ENCODE measurements at regions not wholly inside any gene's neighbourhood (a gene's known extent, or its start where the extent isn't known, plus 50 kb on each side); places are given as distances from the start of the nearest gene placed in this dataset.
"Not testable (repeated sequence)": the region's sequence is repeated elsewhere in the genome, so short reads cannot be mapped to it uniquely, and the experiment has no call there.

DNA sequence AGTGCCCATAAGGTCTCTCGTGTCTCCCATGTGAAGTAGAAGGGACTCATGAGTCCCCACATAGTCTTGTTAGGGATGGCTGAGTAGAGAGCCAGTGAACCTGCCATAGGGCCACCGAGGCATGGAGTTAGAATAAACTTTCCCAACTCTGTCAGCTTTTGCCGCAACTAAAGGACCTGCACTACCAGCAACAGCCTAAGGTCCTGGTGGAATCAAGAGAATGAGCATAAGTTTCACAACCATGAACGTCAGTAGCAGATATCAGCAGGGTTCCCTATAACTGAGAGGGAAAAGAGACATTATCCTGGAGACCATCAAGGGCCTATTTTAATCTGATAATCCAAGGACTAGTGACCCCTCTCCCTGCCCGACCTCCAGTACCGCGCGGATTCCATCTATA, 60.3 kb upstream of the FNDC3B start:
- no peak for TF ChIP-seq EZH2 (optimal IDR thresholded peaks at IDR 0.05; ENCODE audit: low read depth, low read length)
- TF ChIP-seq, protein P1, sequence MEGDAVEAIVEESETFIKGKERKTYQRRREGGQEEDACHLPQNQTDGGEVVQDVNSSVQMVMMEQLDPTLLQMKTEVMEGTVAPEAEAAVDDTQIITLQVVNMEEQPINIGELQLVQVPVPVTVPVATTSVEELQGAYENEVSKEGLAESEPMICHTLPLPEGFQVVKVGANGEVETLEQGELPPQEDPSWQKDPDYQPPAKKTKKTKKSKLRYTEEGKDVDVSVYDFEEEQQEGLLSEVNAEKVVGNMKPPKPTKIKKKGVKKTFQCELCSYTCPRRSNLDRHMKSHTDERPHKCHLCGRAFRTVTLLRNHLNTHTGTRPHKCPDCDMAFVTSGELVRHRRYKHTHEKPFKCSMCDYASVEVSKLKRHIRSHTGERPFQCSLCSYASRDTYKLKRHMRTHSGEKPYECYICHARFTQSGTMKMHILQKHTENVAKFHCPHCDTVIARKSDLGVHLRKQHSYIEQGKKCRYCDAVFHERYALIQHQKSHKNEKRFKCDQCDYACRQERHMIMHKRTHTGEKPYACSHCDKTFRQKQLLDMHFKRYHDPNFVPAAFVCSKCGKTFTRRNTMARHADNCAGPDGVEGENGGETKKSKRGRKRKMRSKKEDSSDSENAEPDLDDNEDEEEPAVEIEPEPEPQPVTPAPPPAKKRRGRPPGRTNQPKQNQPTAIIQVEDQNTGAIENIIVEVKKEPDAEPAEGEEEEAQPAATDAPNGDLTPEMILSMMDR (IDR thresholded peaks at IDR 0.05; ENCODE audit: low read length): no peak
- TF ChIP-seq EZH2phosphoT487 (IDR thresholded peaks at IDR 0.05; ENCODE audit: low read length): no peak
- no peak overlapping the region for H2AFZ ChIP-seq (ENCODE audit: low read length)
- no peaks in the 10 kb centered on the region for H4K20me1 ChIP-seq (ENCODE audit: insufficient read depth, low read length)
- H3F3A ChIP-seq (ENCODE audit: insufficient read depth, low read length): no peaks in the 10 kb centered on the region
- no peak overlapping the region for H3K27ac ChIP-seq (ENCODE audit: low read length)
- no peaks in the 10 kb centered on the region for H3K36me3 ChIP-seq (replicated peaks; ENCODE audit: insufficient read depth, low read length)
- no peak for DNase-seq
- no peak overlapping the region for H3K4me2 ChIP-seq (ENCODE audit: low read depth, low read length)
- H3K4me3 ChIP-seq (ENCODE audit: low read length): no peak overlapping the region
- no peaks in the 10 kb centered on the region for H3K27me3 ChIP-seq (replicated peaks; ENCODE audit: insufficient read depth, low read length)
- no peaks in the 10 kb centered on the region for H3K9me3 ChIP-seq (replicated peaks; ENCODE audit: insufficient read depth, low read length)
- H3K4me1 ChIP-seq (ENCODE audit: low read length): no peaks in the 10 kb centered on the region
- no peak overlapping the region for H3K9ac ChIP-seq (ENCODE audit: low read length)
- H3K9me2 ChIP-seq (replicated peaks; ENCODE audit: insufficient read depth, low read length): no peaks in the 10 kb centered on the region
- H3K79me2 ChIP-seq (ENCODE audit: low read length): no peaks in the 10 kb centered on the region

DNA sequence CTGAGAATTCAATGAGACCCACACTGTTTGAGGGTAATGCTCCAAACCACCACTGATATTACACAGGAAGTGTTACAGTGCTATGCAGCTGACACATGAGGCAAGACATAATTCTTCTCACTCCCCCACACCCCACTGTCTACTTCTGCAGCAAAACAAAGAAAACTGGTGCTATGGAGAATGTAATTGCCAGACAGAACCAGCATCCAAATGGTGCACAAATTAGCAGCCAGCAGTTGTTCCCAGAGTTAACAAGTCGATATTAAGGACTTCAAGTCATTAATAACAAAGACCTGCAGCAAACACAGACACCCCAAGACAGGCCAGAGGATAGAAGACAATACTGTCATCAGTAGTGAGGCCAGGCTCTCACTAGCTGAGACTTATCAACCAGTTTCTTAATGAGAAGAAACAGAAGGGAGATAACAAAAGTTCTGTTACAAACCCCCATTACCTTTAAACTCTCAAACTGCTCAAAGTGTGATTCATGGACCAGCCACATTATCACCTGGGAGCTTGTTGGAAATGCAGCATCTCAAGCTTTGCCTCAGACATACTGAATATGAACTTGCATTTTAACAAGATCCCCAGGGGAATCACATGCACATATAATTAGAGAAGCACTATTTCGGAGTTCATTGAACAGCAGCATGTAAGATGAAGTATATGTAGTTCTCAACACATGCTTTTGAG, 58.7 kb upstream of the FNDC3B start:
- H3K27me3 ChIP-seq (replicated peaks; ENCODE audit: insufficient read depth, low read length): no peaks in the 10 kb centered on the region
- H3K9me2 ChIP-seq (replicated peaks; ENCODE audit: insufficient read depth, low read length): no peaks in the 10 kb centered on the region
- H3K79me2 ChIP-seq (ENCODE audit: low read length): no peaks in the 10 kb centered on the region
- H3K4me2 ChIP-seq (ENCODE audit: low read depth, low read length): no peak overlapping the region
- H3K36me3 ChIP-seq (replicated peaks; ENCODE audit: insufficient read depth, low read length): no peaks in the 10 kb centered on the region
- TF ChIP-seq EZH2 (optimal IDR thresholded peaks at IDR 0.05; ENCODE audit: low read depth, low read length) (no peak), EZH2phosphoT487 (IDR thresholded peaks at IDR 0.05; ENCODE audit: low read length) (no peak)
- TF ChIP-seq, protein P1 (IDR thresholded peaks at IDR 0.05; ENCODE audit: low read length): no peak
- no peaks in the 10 kb centered on the region for H3F3A ChIP-seq (ENCODE audit: insufficient read depth, low read length)
- no peaks in the 10 kb centered on the region for H3K4me1 ChIP-seq (ENCODE audit: low read length)
- no peak for DNase-seq
- no peaks in the 10 kb centered on the region for H4K20me1 ChIP-seq (ENCODE audit: insufficient read depth, low read length)
- no peak overlapping the region for H2AFZ ChIP-seq (ENCODE audit: low read length)
- no peak overlapping the region for H3K27ac ChIP-seq (ENCODE audit: low read length)
- no peaks in the 10 kb centered on the region for H3K9me3 ChIP-seq (replicated peaks; ENCODE audit: insufficient read depth, low read length)
- no peak overlapping the region for H3K4me3 ChIP-seq (ENCODE audit: low read length)
- no peak overlapping the region for H3K9ac ChIP-seq (ENCODE audit: low read length)

DNA sequence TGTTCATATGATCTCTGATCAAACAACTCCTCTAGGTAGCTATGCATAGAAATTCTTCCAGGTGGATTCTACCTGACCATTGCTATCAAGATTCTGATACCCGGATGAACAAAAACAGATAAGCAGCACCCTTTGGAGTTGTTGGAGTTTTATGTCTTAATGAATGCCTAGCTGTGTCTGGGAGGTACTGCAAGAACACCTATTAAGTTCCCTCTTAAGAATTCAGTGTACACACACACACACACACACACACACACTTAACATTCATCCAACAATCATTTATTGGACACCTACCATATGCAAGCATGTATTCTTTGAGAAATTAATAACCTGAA, 58.1 kb upstream of the FNDC3B start:
- Histone ChIP-seq H3K9me3 (replicated peaks; ENCODE audit: insufficient read depth, low read length) (no peaks in the 10 kb centered on the region), H4K20me1 (ENCODE audit: insufficient read depth, low read length) (no peaks in the 10 kb centered on the region), H3K36me3 (replicated peaks; ENCODE audit: insufficient read depth, low read length) (no peaks in the 10 kb centered on the region), H3K79me2 (ENCODE audit: low read length) (no peaks in the 10 kb centered on the region), H3K9ac (ENCODE audit: low read length) (no peak overlapping the region), H2AFZ (ENCODE audit: low read length) (no peak overlapping the region), H3K4me3 (ENCODE audit: low read length) (no peak overlapping the region), H3K9me2 (replicated peaks; ENCODE audit: insufficient read depth, low read length) (no peaks in the 10 kb centered on the region), H3K4me2 (ENCODE audit: low read depth, low read length) (no peak overlapping the region), H3K27me3 (replicated peaks; ENCODE audit: insufficient read depth, low read length) (no peaks in the 10 kb centered on the region), H3K4me1 (ENCODE audit: low read length) (no peaks in the 10 kb centered on the region), H3K27ac (ENCODE audit: low read length) (no peak overlapping the region), H3F3A (ENCODE audit: insufficient read depth, low read length) (no peaks in the 10 kb centered on the region)
- no peak for DNase-seq
- TF ChIP-seq EZH2phosphoT487 (IDR thresholded peaks at IDR 0.05; ENCODE audit: low read length) (no peak), EZH2 (optimal IDR thresholded peaks at IDR 0.05; ENCODE audit: low read depth, low read length) (no peak)

DNA sequence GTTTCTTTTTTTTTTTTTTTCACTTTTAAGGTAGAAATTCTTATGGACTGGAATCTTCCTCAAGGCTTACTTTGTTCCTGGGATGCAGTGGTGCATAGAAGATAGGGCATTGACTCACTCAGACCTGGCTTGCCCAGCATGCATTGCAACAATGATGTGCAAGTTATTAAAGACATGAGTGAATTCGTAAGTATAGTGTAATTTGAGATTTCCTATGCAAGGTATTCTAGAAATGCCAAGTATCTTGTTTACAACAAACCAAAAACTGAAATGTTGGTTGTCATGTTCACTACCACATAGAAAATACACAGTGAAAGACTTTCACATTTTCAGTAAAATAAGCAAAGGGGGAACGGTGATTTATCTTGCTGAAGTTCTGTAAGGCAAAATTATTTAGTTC, 56.5 kb upstream of the FNDC3B start:
- Histone ChIP-seq H3K36me3 (replicated peaks; ENCODE audit: insufficient read depth, low read length) (no peaks in the 10 kb centered on the region), H3K4me2 (ENCODE audit: low read depth, low read length) (no peak overlapping the region), H3K27ac (ENCODE audit: low read length) (no peak overlapping the region), H4K20me1 (ENCODE audit: insufficient read depth, low read length) (no peaks in the 10 kb centered on the region), H3K9me2 (replicated peaks; ENCODE audit: insufficient read depth, low read length) (no peaks in the 10 kb centered on the region), H3K4me3 (ENCODE audit: low read length) (no peak overlapping the region), H3K27me3 (replicated peaks; ENCODE audit: insufficient read depth, low read length) (no peaks in the 10 kb centered on the region), H3K9me3 (replicated peaks; ENCODE audit: insufficient read depth, low read length) (no peaks in the 10 kb centered on the region), H3K79me2 (ENCODE audit: low read length) (no peaks in the 10 kb centered on the region), H3K4me1 (ENCODE audit: low read length) (no peaks in the 10 kb centered on the region), H3K9ac (ENCODE audit: low read length) (no peak overlapping the region), H2AFZ (ENCODE audit: low read length) (no peak overlapping the region), H3F3A (ENCODE audit: insufficient read depth, low read length) (no peaks in the 10 kb centered on the region)
- TF ChIP-seq, protein P1 (IDR thresholded peaks at IDR 0.05; ENCODE audit: low read length): no peak
- no peak for TF ChIP-seq EZH2 (optimal IDR thresholded peaks at IDR 0.05; ENCODE audit: low read depth, low read length)
- no peak for TF ChIP-seq EZH2phosphoT487 (IDR thresholded peaks at IDR 0.05; ENCODE audit: low read length)
- DNase-seq: no peak

DNA sequence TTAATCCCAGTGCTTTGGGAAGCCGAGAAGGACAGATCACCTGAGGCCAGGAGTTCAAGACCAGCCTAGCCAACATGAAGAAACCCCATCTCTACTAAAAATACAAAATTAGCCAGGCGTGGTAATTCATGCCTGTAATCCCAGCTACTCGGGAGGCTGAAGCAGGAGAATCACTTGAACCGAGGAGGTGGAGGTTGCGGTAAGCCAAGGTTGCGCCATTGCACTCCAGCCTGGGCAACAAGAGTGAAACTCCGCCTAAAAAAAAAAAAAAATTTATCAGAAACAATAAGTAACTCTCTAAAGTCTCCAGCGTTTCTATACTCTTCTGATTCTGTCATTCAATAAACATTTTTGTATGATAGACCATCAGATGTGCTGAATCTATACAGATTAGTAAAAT, 55.7 kb upstream of the FNDC3B start:
- DNase-seq; H3K4me3 ChIP-seq (ENCODE audit: low read length); H3K9ac ChIP-seq (ENCODE audit: low read length); H3K79me2 ChIP-seq (ENCODE audit: low read length); H3K9me3 ChIP-seq (replicated peaks; ENCODE audit: insufficient read depth, low read length); H3K4me2 ChIP-seq (ENCODE audit: low read depth, low read length); H4K20me1 ChIP-seq (ENCODE audit: insufficient read depth, low read length); H3F3A ChIP-seq (ENCODE audit: insufficient read depth, low read length); H2AFZ ChIP-seq (ENCODE audit: low read length); H3K9me2 ChIP-seq (replicated peaks; ENCODE audit: insufficient read depth, low read length); H3K27ac ChIP-seq (ENCODE audit: low read length); H3K4me1 ChIP-seq (ENCODE audit: low read length); H3K27me3 ChIP-seq (replicated peaks; ENCODE audit: insufficient read depth, low read length); H3K36me3 ChIP-seq (replicated peaks; ENCODE audit: insufficient read depth, low read length): not testable (repeated sequence)
